Sigmoid colon (tissue), 6 donors: ENCODE measurements at regions not wholly inside any gene's neighbourhood (a gene's known extent, or its start where the extent isn't known, plus 50 kb on each side); places are given as distances from the start of the nearest gene placed in this dataset.

Experiments used
- DNase-seq: peaks from one replicate; pipeline ENCODE4 v3.0.0-alpha.2; 2019
- H3K27ac ChIP-seq, 4 donors: fragments of 200-600 bp; sonication (generic); one replicate each; pipeline ENCODE4 v1.5.1; 2016 to 2019; ENCODE audit warnings: mild to moderate bottlenecking in 1 of 4
- H3K27me3 ChIP-seq, 3 donors: fragments of 200-600 bp; sonication (generic); one replicate each; pipeline ENCODE4 v1.5.1; 2019; ENCODE audit warnings: mild to moderate bottlenecking in 1 of 3
- H3K36me3 ChIP-seq, 4 donors: fragments of 200-600 bp; sonication (generic); one replicate each; pipeline ENCODE4 v1.5.1; 2016 to 2019
- H3K4me1 ChIP-seq, 4 donors: fragments of 200-600 bp; sonication (generic); one replicate each; pipeline ENCODE4 v1.5.1; 2017 to 2019
- H3K4me3 ChIP-seq, 4 donors: fragments of 200-600 bp; sonication (generic); one replicate each; pipeline ENCODE4 v1.5.1; 2017 to 2019; ENCODE audit warnings: mild to moderate bottlenecking in 2 of 4, moderate library complexity in 1 of 4
- H3K9me3 ChIP-seq, 4 donors: fragments of 200-600 bp in 3 of 4; sonication (generic) in 3 of 4; one replicate each; pipeline versions ENCODE4 v1.5.1 to v1.6.1; 2013 to 2019
- CTCF ChIP-seq, 4 experiments: fragments of 450-650 bp in 3 of 4; fragments of 200-600 bp in 1 of 4; IDR thresholded peaks; one replicate each; pipeline ENCODE4 v1.5.1; 2016 to 2019; ENCODE audit warnings: antibody characterized with exemption in 4 of 4, mild to moderate bottlenecking in 3 of 4, moderate library complexity in 2 of 4
- EP300 ChIP-seq, 4 donors: sonication (generic); formaldehyde crosslinking; IDR thresholded peaks; one replicate each; pipeline ENCODE4 v1.6.1; 2017; ENCODE audit warnings: antibody characterized with exemption in 4 of 4
- POLR2A ChIP-seq, 2 donors: fragments of 450-650 bp; IDR thresholded peaks; one replicate each; pipeline ENCODE4 v1.6.1; 2016; ENCODE audit warnings: antibody characterized with exemption in 2 of 2, mild to moderate bottlenecking in 2 of 2, moderate library complexity in 2 of 2
- POLR2AphosphoS5 ChIP-seq, 4 donors: sonication (generic); formaldehyde crosslinking; IDR thresholded peaks; one replicate each; pipeline ENCODE4 v1.6.1; 2017; ENCODE audit warnings: antibody characterized with exemption in 4 of 4
- WGBS, 2 donors: extraction: QIAGEN DNeasy Blood & Tissue Kit; methylation state at CpG; one replicate each; pipeline ENCODE4 v1.1.7; 2013; 5-methylcytosine and 5-hydroxymethylcytosine counted together
- intact Hi-C: fragments of 100-400 bp; cut with DNase I; formaldehyde crosslinking; loops from one replicate; pipeline ENCODE4 v1.15.1; 2023
- donor health status: healthy with polysubstance abuse.
- donor health status: healthy.

- no peak overlapping the region for H3K4me3 ChIP-seq
- no peak overlapping the region for H3K27ac ChIP-seq
- TF ChIP-seq POLR2A (IDR thresholded peaks at IDR 0.05) (no peak), EP300 (IDR thresholded peaks at IDR 0.05) (no peak), POLR2AphosphoS5 (IDR thresholded peaks at IDR 0.05) (no peak), CTCF (IDR thresholded peaks at IDR 0.05) (no peak)
- intact Hi-C loops, result no loop called here
- no peak for DNase-seq
- no peaks in the 10 kb centered on the region for H3K9me3 ChIP-seq
- 14 to 16% methylated on average over 3 of the region's 3 CpGs for WGBS, 2 donors
- no peaks in the 10 kb centered on the region for H3K36me3 ChIP-seq
- no peaks in the 10 kb centered on the region for H3K4me1 ChIP-seq
- peaks cover 0 to 8% (median 0%) of the 10 kb centered on the region in 3 donors for H3K27me3 ChIP-seq
These were observed 73.0 kb upstream of the FICD start for GRCh38 chr12:108442067-108442466.

- Histone ChIP-seq H3K4me1 (no peaks in the 10 kb centered on the region), H3K27me3 (peaks cover 0 to 8% (median 0%) of the 10 kb centered on the region in 3 donors), H3K4me3 (no peak overlapping the region), H3K36me3 (no peaks in the 10 kb centered on the region), H3K9me3 (no peaks in the 10 kb centered on the region), H3K27ac (no peak overlapping the region)
- no peak for TF ChIP-seq CTCF (IDR thresholded peaks at IDR 0.05)
- TF ChIP-seq EP300 (IDR thresholded peaks at IDR 0.05), result no peak
- TF ChIP-seq POLR2A (IDR thresholded peaks at IDR 0.05), result no peak
- no peak for TF ChIP-seq POLR2AphosphoS5 (IDR thresholded peaks at IDR 0.05)
- 67 to 72% methylated on average over 4 of the region's 4 CpGs for WGBS, 2 donors
- intact Hi-C loops, result no loop called here
- DNase-seq, result no peak
These were observed 73.5 kb upstream of the FICD start for GRCh38 chr12:108441549-108441948.

GRCh38 chr12:108440736-108441135 is 74.3 kb upstream of the FICD start:
- H3K36me3 ChIP-seq, result no peaks in the 10 kb centered on the region

GRCh38 chr12:108438667-108439066 is 76.4 kb upstream of the FICD start:
- Histone ChIP-seq H3K36me3 (no peaks in the 10 kb centered on the region), H3K4me1 (no peaks in the 10 kb centered on the region), H3K4me3 (no peak overlapping the region), H3K27ac (no peak overlapping the region), H3K27me3 (peaks cover 0 to 6% (median 0%) of the 10 kb centered on the region in 3 donors), H3K9me3 (no peaks in the 10 kb centered on the region)
- intact Hi-C loops, result no loop called here
- no peak for DNase-seq
- TF ChIP-seq CTCF (IDR thresholded peaks at IDR 0.05) (no peak), POLR2AphosphoS5 (IDR thresholded peaks at IDR 0.05) (no peak), POLR2A (IDR thresholded peaks at IDR 0.05) (no peak), EP300 (IDR thresholded peaks at IDR 0.05) (no peak)
- 69 to 84% methylated on average over 1 of the region's 1 CpG for WGBS, 2 donors

More at GRCh38 chr12:108440736-108441135, 74.3 kb upstream of the FICD start:
- TF ChIP-seq CTCF (IDR thresholded peaks at IDR 0.05) (no peak), POLR2A (IDR thresholded peaks at IDR 0.05) (no peak), POLR2AphosphoS5 (IDR thresholded peaks at IDR 0.05) (no peak), EP300 (IDR thresholded peaks at IDR 0.05) (no peak)
- Histone ChIP-seq H3K9me3 (no peaks in the 10 kb centered on the region), H3K4me3 (no peak overlapping the region), H3K27ac (no peak overlapping the region), H3K4me1 (no peaks in the 10 kb centered on the region), H3K27me3 (peaks cover 0 to 8% (median 0%) of the 10 kb centered on the region in 3 donors)
- WGBS, 2 donors, result 82 to 89% methylated on average over 2 of the region's 2 CpGs
- no peak for DNase-seq
- intact Hi-C loops, result no loop called here

- DNase-seq, result no peak
- 74 to 82% methylated on average over 8 of the region's 8 CpGs for WGBS, 2 donors
- no peak overlapping the region for H3K4me3 ChIP-seq
- H3K36me3 ChIP-seq, result no peaks in the 10 kb centered on the region
- TF ChIP-seq POLR2A (IDR thresholded peaks at IDR 0.05), result no peak
- no peak for TF ChIP-seq POLR2AphosphoS5 (IDR thresholded peaks at IDR 0.05)
- no peak for TF ChIP-seq CTCF (IDR thresholded peaks at IDR 0.05)
- TF ChIP-seq EP300 (IDR thresholded peaks at IDR 0.05), result no peak
- no peaks in the 10 kb centered on the region for H3K9me3 ChIP-seq
- no peak overlapping the region for H3K27ac ChIP-seq
- H3K27me3 ChIP-seq, result no peaks in the 10 kb centered on the region
- intact Hi-C loops, result no loop called here
- H3K4me1 ChIP-seq, result no peaks in the 10 kb centered on the region
These were observed 82.5 kb upstream of the FICD start for GRCh38 chr12:108432423-108433121.
